GM12878 (cell line): ENCODE measurements at regions not wholly inside any gene's neighbourhood (a gene's known extent, or its start where the extent isn't known, plus 50 kb on each side); places are given as distances from the start of the nearest gene placed in this dataset.

Experiments
- BCL11A ChIP-seq: IDR thresholded peaks from 2 replicates; pipeline ENCODE4 v1.6.1; 2011; ENCODE audit warnings: low read depth, low read length
- BHLHE40 ChIP-seq, 2 experiments: fragments of 450-650 bp in 1 of 2; IDR thresholded peaks; 2 replicates each; pipeline ENCODE4 v1.6.1; 2011 to 2017; ENCODE audit warnings: low read depth in 2 of 2, borderline replicate concordance in 1 of 2, improper control_type of control experiment in 1 of 2, low read length in 1 of 2, mild to moderate bottlenecking in 1 of 2
- CHD2 ChIP-seq: IDR thresholded peaks from 2 replicates; pipeline ENCODE4 v1.6.1; 2011; ENCODE audit warnings: low read depth, low read length, improper control_type of control experiment, borderline replicate concordance
- CTCF ChIP-seq, 3 experiments: IDR thresholded peaks in 2 of 3; conservative IDR thresholded peaks in 1 of 3; 2 replicates each; pipeline ENCODE4 v1.5.1; 2011; ENCODE audit warnings: low read depth in 3 of 3, low read length in 3 of 3, mild to moderate bottlenecking in 3 of 3, control low read depth in 2 of 3, moderate library complexity in 2 of 3, inconsistent platforms in 1 of 3, mixed read lengths in 1 of 3; ENCODE audit not compliant: control insufficient read depth in 2 of 3, insufficient read depth in 1 of 3; ENCODE audit errors: extremely low read depth in 1 of 3
- EP300 ChIP-seq, 2 experiments: fragments of 150-350 bp in 1 of 2; IDR thresholded peaks; 2 replicates each; pipeline ENCODE4 v1.6.1; 2011 to 2012; ENCODE audit warnings: low read depth in 2 of 2, low read length in 2 of 2, borderline replicate concordance in 1 of 2, improper control_type of control experiment in 1 of 2, inconsistent platforms in 1 of 2; ENCODE audit not compliant: control insufficient read depth in 1 of 2
- EZH2 ChIP-seq: IDR thresholded peaks from 2 replicates; pipeline ENCODE4 v1.6.1; 2012; ENCODE audit warnings: low read depth, mild to moderate bottlenecking, control low read depth, inconsistent platforms, low read length, borderline replicate concordance; ENCODE audit not compliant: control insufficient read depth
- POLR2AphosphoS5 ChIP-seq: IDR thresholded peaks from 2 replicates; pipeline ENCODE4 v1.6.1; 2011; ENCODE audit warnings: mild to moderate bottlenecking, low read length, inconsistent platforms
- SMARCA5 ChIP-seq: fragments of 450-650 bp; IDR thresholded peaks from 2 replicates; pipeline ENCODE4 v1.6.1; 2017; ENCODE audit warnings: mild to moderate bottlenecking
- YY1 ChIP-seq: IDR thresholded peaks from 2 replicates; pipeline ENCODE4 v1.6.1; 2011; ENCODE audit warnings: low read depth, mild to moderate bottlenecking, low read length
- ZNF274 ChIP-seq: IDR thresholded peaks from one replicate; pipeline ENCODE4 v1.8.0; 2011; ENCODE audit not compliant: insufficient read length, insufficient read depth
- TF ChIP-seq, protein P1 (sequence below): IDR thresholded peaks from 2 replicates; pipeline ENCODE4 v1.6.1; 2012; ENCODE audit warnings: low read length, inconsistent platforms
- TF ChIP-seq, protein P2 (sequence below): IDR thresholded peaks from 2 replicates; pipeline ENCODE4 v1.6.1; 2012; ENCODE audit warnings: low read depth, low read length, improper control_type of control experiment
- TF ChIP-seq, protein P3 (sequence below): IDR thresholded peaks from 2 replicates; pipeline ENCODE4 v1.6.1; 2011; ENCODE audit warnings: low read depth, low read length, improper control_type of control experiment, borderline replicate concordance

DNA sequence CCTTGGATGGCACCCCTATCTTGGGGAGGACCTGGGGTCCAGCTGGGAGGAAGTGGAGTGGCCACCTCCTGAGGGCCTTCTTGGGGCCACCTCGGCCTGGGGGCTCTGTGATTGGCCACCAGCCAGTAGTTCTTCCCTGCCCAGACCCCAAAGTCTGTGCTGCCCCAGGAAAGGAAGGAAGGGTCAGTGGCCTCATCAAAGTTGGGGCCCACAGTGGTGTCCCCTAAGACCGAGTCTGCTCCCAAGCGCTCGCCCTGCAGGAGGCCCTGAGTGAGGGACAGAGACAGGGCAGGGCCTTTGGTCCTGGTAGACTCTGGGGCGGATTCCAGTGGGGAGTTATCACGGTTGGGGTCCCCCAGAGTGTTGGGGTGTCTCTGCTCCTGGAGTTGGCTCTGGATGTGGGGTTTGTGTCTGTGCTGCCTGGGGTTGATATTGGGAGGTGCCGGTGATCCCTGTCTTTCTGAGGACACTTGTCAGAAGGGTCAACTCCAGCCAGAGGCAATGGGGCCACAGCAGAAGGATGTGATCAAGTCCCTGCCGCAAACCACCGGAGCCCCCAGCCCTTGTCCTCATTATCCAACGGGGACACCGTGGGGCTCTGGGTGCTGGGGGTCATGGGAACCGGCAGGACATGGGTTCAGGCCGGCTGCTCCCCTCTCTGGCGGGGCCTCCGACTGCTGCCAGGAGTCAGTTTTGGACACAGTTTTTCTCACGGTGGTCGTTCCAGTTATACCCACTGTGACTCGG is 364.3 kb downstream of the TMEM121 start:
- TF ChIP-seq CHD2 = no peak
- TF ChIP-seq POLR2AphosphoS5 = no peak
- no peak for TF ChIP-seq CTCF (IDR thresholded peaks at IDR 0.05 in 2 of 3, conservative IDR thresholded peaks at IDR 0.05 in 1 of 3; ENCODE audit: control insufficient read depth in 2 of 3, extremely low read depth in 1 of 3, insufficient read depth in 1 of 3, low read depth in 3 of 3, low read length in 3 of 3)
- no peak for TF ChIP-seq EP300 (IDR thresholded peaks at IDR 0.05; ENCODE audit: borderline replicate concordance in 1 of 2, control insufficient read depth in 1 of 2, low read depth in 2 of 2, low read length in 2 of 2)
- no peak for TF ChIP-seq BHLHE40 (IDR thresholded peaks at IDR 0.05; ENCODE audit: borderline replicate concordance in 1 of 2, low read depth in 2 of 2, low read length in 1 of 2)
- TF ChIP-seq, protein P1, sequence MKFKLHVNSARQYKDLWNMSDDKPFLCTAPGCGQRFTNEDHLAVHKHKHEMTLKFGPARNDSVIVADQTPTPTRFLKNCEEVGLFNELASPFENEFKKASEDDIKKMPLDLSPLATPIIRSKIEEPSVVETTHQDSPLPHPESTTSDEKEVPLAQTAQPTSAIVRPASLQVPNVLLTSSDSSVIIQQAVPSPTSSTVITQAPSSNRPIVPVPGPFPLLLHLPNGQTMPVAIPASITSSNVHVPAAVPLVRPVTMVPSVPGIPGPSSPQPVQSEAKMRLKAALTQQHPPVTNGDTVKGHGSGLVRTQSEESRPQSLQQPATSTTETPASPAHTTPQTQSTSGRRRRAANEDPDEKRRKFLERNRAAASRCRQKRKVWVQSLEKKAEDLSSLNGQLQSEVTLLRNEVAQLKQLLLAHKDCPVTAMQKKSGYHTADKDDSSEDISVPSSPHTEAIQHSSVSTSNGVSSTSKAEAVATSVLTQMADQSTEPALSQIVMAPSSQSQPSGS = no peak
- TF ChIP-seq, protein P2, sequence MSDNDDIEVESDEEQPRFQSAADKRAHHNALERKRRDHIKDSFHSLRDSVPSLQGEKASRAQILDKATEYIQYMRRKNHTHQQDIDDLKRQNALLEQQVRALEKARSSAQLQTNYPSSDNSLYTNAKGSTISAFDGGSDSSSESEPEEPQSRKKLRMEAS = no peak
- TF ChIP-seq, protein P3, sequence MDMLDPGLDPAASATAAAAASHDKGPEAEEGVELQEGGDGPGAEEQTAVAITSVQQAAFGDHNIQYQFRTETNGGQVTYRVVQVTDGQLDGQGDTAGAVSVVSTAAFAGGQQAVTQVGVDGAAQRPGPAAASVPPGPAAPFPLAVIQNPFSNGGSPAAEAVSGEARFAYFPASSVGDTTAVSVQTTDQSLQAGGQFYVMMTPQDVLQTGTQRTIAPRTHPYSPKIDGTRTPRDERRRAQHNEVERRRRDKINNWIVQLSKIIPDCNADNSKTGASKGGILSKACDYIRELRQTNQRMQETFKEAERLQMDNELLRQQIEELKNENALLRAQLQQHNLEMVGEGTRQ = no peak
- no peak for TF ChIP-seq BCL11A
- TF ChIP-seq SMARCA5 = no peak
- TF ChIP-seq ZNF274 = no peak
- no peak for TF ChIP-seq YY1
- TF ChIP-seq EZH2 = no peak
